ENCODE measurements at regions not wholly inside any gene's neighbourhood (a gene's known extent, or its start where the extent isn't known, plus 50 kb on each side); places are given as distances from the start of the nearest gene placed in this dataset.

- Histone ChIP-seq H3K9me2 (replicated peaks; ENCODE audit: insufficient read depth) (no peaks in the 10 kb centered on the region), H3K27me3 (no peaks in the 10 kb centered on the region), H3K4me1 (ENCODE audit: insufficient read depth) (no peaks in the 10 kb centered on the region), H2AFZ (no peak overlapping the region), H3K9me3 (ENCODE audit: low read depth) (no peaks in the 10 kb centered on the region), H3K79me2 (no peaks in the 10 kb centered on the region), H3K36me3 (replicated peaks; ENCODE audit: insufficient read depth, low read depth) (no peaks in the 10 kb centered on the region), H3K27ac (no peak overlapping the region), H3K4me2 (no peak overlapping the region), H3K4me3 (no peak overlapping the region), H4K20me1 (ENCODE audit: insufficient read depth, poor library complexity, severe bottlenecking) (no peaks in the 10 kb centered on the region)
- DNase-seq (ENCODE audit: low spot score): no peak
- TF ChIP-seq EZH2phosphoT487 (IDR thresholded peaks at IDR 0.05; ENCODE audit: low read depth, severe bottlenecking, unreplicated experiment): no peak
- no peak for TF ChIP-seq CTCF (IDR thresholded peaks at IDR 0.05; ENCODE audit: poor library complexity)
- no peak for TF ChIP-seq EZH2 (IDR thresholded peaks at IDR 0.05; ENCODE audit: borderline replicate concordance)
- WGBS (ENCODE audit: low lambda C conversion rate, missing lambda C conversion rate): 86% methylated on average over 5 of the region's 5 CpGs
These were observed 574.2 kb downstream of the TBC1D4 start for GRCh38 chr13:74907788-74908187.

GRCh38 chr13:74904556-74904955, 577.4 kb downstream of the TBC1D4 start:
- Histone ChIP-seq H3K27ac (no peak overlapping the region), H4K20me1 (ENCODE audit: insufficient read depth, poor library complexity, severe bottlenecking) (no peaks in the 10 kb centered on the region), H3K4me2 (no peak overlapping the region), H3K79me2 (no peaks in the 10 kb centered on the region), H3K27me3 (no peaks in the 10 kb centered on the region), H3K9me3 (ENCODE audit: low read depth) (no peaks in the 10 kb centered on the region), H3K36me3 (replicated peaks; ENCODE audit: insufficient read depth, low read depth) (no peaks in the 10 kb centered on the region), H3K4me3 (no peak overlapping the region), H3K9me2 (replicated peaks; ENCODE audit: insufficient read depth) (no peaks in the 10 kb centered on the region), H3K4me1 (ENCODE audit: insufficient read depth) (no peaks in the 10 kb centered on the region), H2AFZ (no peak overlapping the region)
- TF ChIP-seq CTCF (IDR thresholded peaks at IDR 0.05; ENCODE audit: poor library complexity) (no peak), EZH2 (IDR thresholded peaks at IDR 0.05; ENCODE audit: borderline replicate concordance) (no peak), EZH2phosphoT487 (IDR thresholded peaks at IDR 0.05; ENCODE audit: low read depth, severe bottlenecking, unreplicated experiment) (no peak)
- 73% methylated on average over 4 of the region's 4 CpGs for WGBS (ENCODE audit: low lambda C conversion rate, missing lambda C conversion rate)
- DNase-seq (ENCODE audit: low spot score): no peak

GRCh38 chr13:74895042-74895796, 586.8 kb downstream of the TBC1D4 start:
- Histone ChIP-seq H3K9me3 (ENCODE audit: low read depth) (no peaks in the 10 kb centered on the region), H3K27me3 (peaks cover 2% of the 10 kb centered on the region), H2AFZ (no peak overlapping the region), H3K27ac (no peak overlapping the region), H3K4me3 (no peak overlapping the region), H3K79me2 (no peaks in the 10 kb centered on the region), H3K36me3 (replicated peaks; ENCODE audit: insufficient read depth, low read depth) (no peaks in the 10 kb centered on the region), H4K20me1 (ENCODE audit: insufficient read depth, poor library complexity, severe bottlenecking) (no peaks in the 10 kb centered on the region), H3K9me2 (replicated peaks; ENCODE audit: insufficient read depth) (no peaks in the 10 kb centered on the region), H3K4me1 (ENCODE audit: insufficient read depth) (peaks cover 5% of the 10 kb centered on the region), H3K4me2 (no peak overlapping the region)
- WGBS (ENCODE audit: low lambda C conversion rate, missing lambda C conversion rate): 71% methylated on average over 1 of the region's 1 CpG
- TF ChIP-seq EZH2 (IDR thresholded peaks at IDR 0.05; ENCODE audit: borderline replicate concordance): no peak
- TF ChIP-seq CTCF (IDR thresholded peaks at IDR 0.05; ENCODE audit: poor library complexity): no peak
- no peak for TF ChIP-seq EZH2phosphoT487 (IDR thresholded peaks at IDR 0.05; ENCODE audit: low read depth, severe bottlenecking, unreplicated experiment)
- no peak for DNase-seq (ENCODE audit: low spot score)
